Sigmoid colon (tissue), 4 donors: ENCODE measurements at regions not wholly inside any gene's neighbourhood (a gene's known extent, or its start where the extent isn't known, plus 50 kb on each side); places are given as distances from the start of the nearest gene placed in this dataset.

Source experiments
- CTCF ChIP-seq, 4 experiments: fragments of 450-650 bp in 3 of 4; fragments of 200-600 bp in 1 of 4; IDR thresholded peaks; one replicate each; pipeline ENCODE4 v1.5.1; 2016 to 2019; ENCODE audit warnings: antibody characterized with exemption in 4 of 4, mild to moderate bottlenecking in 3 of 4, moderate library complexity in 2 of 4
- POLR2A ChIP-seq, 2 donors: fragments of 450-650 bp; IDR thresholded peaks; one replicate each; pipeline ENCODE4 v1.6.1; 2016; ENCODE audit warnings: antibody characterized with exemption in 2 of 2, mild to moderate bottlenecking in 2 of 2, moderate library complexity in 2 of 2
- POLR2AphosphoS5 ChIP-seq, 4 donors: sonication (generic); formaldehyde crosslinking; IDR thresholded peaks; one replicate each; pipeline ENCODE4 v1.6.1; 2017; ENCODE audit warnings: antibody characterized with exemption in 4 of 4

DNA sequence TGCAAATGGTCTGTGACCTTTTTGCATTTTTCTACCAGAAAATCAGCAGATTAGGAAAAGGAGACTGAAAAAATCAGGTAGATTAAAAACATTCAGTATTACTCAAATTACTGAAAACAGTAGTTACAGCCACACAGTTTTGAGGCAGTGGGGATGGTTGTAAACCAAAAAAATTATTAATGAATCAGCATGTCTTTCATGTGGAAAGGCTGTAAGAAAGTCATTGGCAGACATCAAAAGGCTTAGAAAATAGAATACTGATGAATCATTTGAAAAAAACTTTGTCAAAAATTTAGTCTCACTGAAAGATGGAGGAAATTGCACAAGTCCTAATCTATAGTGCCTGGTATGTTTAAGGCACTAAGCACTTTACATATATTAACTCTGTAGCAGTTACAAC lies 133.9 kb upstream of the GCFC2 start:
- TF ChIP-seq CTCF (IDR thresholded peaks at IDR 0.05) (no peak), POLR2A (IDR thresholded peaks at IDR 0.05) (no peak), POLR2AphosphoS5 (IDR thresholded peaks at IDR 0.05) (no peak)
